ENCODE measurements at regions not wholly inside any gene's neighbourhood (a gene's known extent, or its start where the extent isn't known, plus 50 kb on each side); places are given as distances from the start of the nearest gene placed in this dataset.

DNA sequence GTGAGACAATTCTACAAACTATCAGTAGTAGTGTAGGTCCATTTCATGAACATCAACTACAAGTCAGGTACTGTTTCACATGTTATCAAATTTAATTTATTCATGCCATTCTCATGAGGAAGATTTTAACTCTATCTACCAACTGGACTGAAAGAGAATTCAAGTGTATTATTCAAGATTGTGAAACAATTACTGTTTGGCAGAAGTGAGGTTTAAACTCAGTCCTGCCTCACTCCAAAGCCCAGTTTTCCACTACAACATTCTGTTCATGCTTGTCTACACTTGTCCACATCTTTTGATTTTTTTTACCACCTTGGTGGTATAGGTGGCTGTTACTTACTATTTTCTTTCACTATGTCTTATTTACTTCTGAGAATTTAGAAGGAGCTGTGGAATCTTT, 272.9 kb downstream of the TGFB2 start:
- Histone ChIP-seq H3K27me3 (ENCODE audit: control insufficient read depth in 2 of 2, insufficient read depth in 2 of 2, low read length in 2 of 2) (no peaks in the 10 kb centered on the region), H3K4me2 (ENCODE audit: insufficient read depth, low read length) (no peak overlapping the region), H3K27ac (ENCODE audit: extremely low read depth, low read depth, low read length) (no peak overlapping the region), H3K9me3 (replicated peaks; ENCODE audit: control insufficient read depth, insufficient read depth, low read depth, low read length) (no peaks in the 10 kb centered on the region), H3K4me3 (no peak overlapping the region), H3K9me1 (ENCODE audit: control insufficient read depth, insufficient read depth, low read length) (no peaks in the 10 kb centered on the region), H3K9ac (ENCODE audit: insufficient read depth in 1 of 2, low read depth in 2 of 2, low read length in 2 of 2) (no peak overlapping the region), H3K36me3 (ENCODE audit: control insufficient read depth, insufficient read depth, low read length) (no peaks in the 10 kb centered on the region), H4K20me1 (replicated peaks; ENCODE audit: control insufficient read depth, insufficient read depth, low read length) (no peaks in the 10 kb centered on the region), H3K79me2 (ENCODE audit: control insufficient read depth, insufficient read depth, low read length) (no peaks in the 10 kb centered on the region), H3K4me1 (replicated peaks in 1 of 2; ENCODE audit: control insufficient read depth in 2 of 2, insufficient read depth in 2 of 2, low read length in 2 of 2) (no peaks in the 10 kb centered on the region), H2AFZ (ENCODE audit: low read depth, low read length) (no peak overlapping the region)
- DNase-seq (ENCODE audit: extremely low read depth in 1 of 4, low spot score in 3 of 4) (no peak), ATAC-seq (no peak), FAIRE-seq (no peak)
- intact Hi-C loops (cut with micrococcal nuclease), result no loop called here
- CTCF ChIA-PET (ENCODE audit: low intra/inter-chr PET ratio), result no interaction called here
- BruUV-seq (replicated peaks), result no TSS peak
- in situ Hi-C loops (cut with MboI), result no loop called here
- TF ChIP-seq SMARCE1 (IDR thresholded peaks at IDR 0.05) (no peak), ZNF12 (CRISPR knock-in tag; IDR thresholded peaks at IDR 0.05) (no peak), ZNF143 (CRISPR knock-in tag; IDR thresholded peaks at IDR 0.05) (no peak), KAT2B (IDR thresholded peaks at IDR 0.05; ENCODE audit: low read depth, low read length) (no peak), POLR3A (IDR thresholded peaks at IDR 0.05; ENCODE audit: borderline replicate concordance, extremely low read depth, insufficient read depth, insufficient read length) (no peak), SAFB (IDR thresholded peaks at IDR 0.05; ENCODE audit: borderline replicate concordance, low read depth, low read length) (no peak), ZNF830 (CRISPR knock-in tag; IDR thresholded peaks at IDR 0.05) (no peak), MYNN (IDR thresholded peaks at IDR 0.05) (no peak), MYNN (CRISPR knock-in tag; IDR thresholded peaks at IDR 0.05) (no peak), EHMT2 (IDR thresholded peaks at IDR 0.05) (no peak), ZBTB17 (CRISPR knock-in tag; IDR thresholded peaks at IDR 0.05) (no peak), FOS (IDR thresholded peaks at IDR 0.05; ENCODE audit: extremely low read depth, insufficient read length) (no peak), SNIP1 (IDR thresholded peaks at IDR 0.05; ENCODE audit: low read depth) (no peak), IRF2 (CRISPR knock-in tag; IDR thresholded peaks at IDR 0.05) (no peak), CREM (IDR thresholded peaks at IDR 0.05; ENCODE audit: low read depth) (no peak), SMARCA5 (IDR thresholded peaks at IDR 0.05) (no peak), SP2 (IDR thresholded peaks at IDR 0.05; ENCODE audit: extremely low read depth, low read depth, low read length, poor library complexity, severe bottlenecking) (no peak), GABPB2 (CRISPR knock-in tag; conservative IDR thresholded peaks at IDR 0.05) (no peak)
- TF ChIP-seq, protein P1, sequence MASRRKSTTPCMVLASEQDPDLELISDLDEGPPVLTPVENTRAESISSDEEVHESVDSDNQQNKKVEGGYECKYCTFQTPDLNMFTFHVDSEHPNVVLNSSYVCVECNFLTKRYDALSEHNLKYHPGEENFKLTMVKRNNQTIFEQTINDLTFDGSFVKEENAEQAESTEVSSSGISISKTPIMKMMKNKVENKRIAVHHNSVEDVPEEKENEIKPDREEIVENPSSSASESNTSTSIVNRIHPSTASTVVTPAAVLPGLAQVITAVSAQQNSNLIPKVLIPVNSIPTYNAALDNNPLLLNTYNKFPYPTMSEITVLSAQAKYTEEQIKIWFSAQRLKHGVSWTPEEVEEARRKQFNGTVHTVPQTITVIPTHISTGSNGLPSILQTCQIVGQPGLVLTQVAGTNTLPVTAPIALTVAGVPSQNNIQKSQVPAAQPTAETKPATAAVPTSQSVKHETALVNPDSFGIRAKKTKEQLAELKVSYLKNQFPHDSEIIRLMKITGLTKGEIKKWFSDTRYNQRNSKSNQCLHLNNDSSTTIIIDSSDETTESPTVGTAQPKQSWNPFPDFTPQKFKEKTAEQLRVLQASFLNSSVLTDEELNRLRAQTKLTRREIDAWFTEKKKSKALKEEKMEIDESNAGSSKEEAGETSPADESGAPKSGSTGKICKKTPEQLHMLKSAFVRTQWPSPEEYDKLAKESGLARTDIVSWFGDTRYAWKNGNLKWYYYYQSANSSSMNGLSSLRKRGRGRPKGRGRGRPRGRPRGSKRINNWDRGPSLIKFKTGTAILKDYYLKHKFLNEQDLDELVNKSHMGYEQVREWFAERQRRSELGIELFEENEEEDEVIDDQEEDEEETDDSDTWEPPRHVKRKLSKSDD (conservative IDR thresholded peaks at IDR 0.05; ENCODE audit: low read length), result no peak
- TF ChIP-seq, protein P2, sequence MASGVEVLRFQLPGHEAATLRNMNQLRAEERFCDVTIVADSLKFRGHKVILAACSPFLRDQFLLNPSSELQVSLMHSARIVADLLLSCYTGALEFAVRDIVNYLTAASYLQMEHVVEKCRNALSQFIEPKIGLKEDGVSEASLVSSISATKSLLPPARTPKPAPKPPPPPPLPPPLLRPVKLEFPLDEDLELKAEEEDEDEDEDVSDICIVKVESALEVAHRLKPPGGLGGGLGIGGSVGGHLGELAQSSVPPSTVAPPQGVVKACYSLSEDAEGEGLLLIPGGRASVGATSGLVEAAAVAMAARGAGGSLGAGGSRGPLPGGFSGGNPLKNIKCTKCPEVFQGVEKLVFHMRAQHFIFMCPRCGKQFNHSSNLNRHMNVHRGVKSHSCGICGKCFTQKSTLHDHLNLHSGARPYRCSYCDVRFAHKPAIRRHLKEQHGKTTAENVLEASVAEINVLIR (CRISPR knock-in tag; IDR thresholded peaks at IDR 0.05), result no peak
- POLR2A ChIA-PET, result no interaction called here
